ENCODE measurements at regions not wholly inside any gene's neighbourhood (a gene's known extent, or its start where the extent isn't known, plus 50 kb on each side); places are given as distances from the start of the nearest gene placed in this dataset.

GRCh38 chr22:22802339-22802970 is 85.2 kb upstream of the IGLL5 start:
- TF ChIP-seq CTCF (IDR thresholded peaks at IDR 0.05) (no peak), POLR2A (IDR thresholded peaks at IDR 0.05) (no peak), EP300 (IDR thresholded peaks at IDR 0.05) (no peak)
